ENCODE measurements at regions not wholly inside any gene's neighbourhood (a gene's known extent, or its start where the extent isn't known, plus 50 kb on each side); places are given as distances from the start of the nearest gene placed in this dataset.

DNA sequence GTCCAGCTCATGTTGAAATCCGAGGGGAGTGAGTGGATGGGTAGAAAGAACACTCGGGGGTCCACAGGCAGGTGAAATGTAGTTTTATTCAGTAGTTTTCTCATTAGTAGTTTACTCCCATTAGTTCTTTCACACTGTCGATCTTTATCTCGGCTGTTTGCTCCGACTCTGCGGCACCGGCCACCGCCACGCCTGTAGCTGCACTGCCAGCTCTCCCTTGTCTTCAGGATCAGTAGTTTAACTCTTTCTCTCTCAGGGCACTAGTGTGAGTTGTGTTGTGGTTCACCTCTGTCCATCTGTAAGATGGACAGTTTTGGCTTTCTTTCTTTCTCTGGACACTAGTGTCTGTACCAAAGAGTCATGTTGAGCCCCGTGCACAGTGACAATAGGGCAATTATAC is 195.7 kb downstream of the LMBRD1 start:
- H3K4me3 ChIP-seq (ENCODE audit: low read depth, low read length): no peak overlapping the region
- no peaks in the 10 kb centered on the region for H3K9me3 ChIP-seq (ENCODE audit: control insufficient read depth, insufficient read depth, low read length)
- TF ChIP-seq, protein P1, sequence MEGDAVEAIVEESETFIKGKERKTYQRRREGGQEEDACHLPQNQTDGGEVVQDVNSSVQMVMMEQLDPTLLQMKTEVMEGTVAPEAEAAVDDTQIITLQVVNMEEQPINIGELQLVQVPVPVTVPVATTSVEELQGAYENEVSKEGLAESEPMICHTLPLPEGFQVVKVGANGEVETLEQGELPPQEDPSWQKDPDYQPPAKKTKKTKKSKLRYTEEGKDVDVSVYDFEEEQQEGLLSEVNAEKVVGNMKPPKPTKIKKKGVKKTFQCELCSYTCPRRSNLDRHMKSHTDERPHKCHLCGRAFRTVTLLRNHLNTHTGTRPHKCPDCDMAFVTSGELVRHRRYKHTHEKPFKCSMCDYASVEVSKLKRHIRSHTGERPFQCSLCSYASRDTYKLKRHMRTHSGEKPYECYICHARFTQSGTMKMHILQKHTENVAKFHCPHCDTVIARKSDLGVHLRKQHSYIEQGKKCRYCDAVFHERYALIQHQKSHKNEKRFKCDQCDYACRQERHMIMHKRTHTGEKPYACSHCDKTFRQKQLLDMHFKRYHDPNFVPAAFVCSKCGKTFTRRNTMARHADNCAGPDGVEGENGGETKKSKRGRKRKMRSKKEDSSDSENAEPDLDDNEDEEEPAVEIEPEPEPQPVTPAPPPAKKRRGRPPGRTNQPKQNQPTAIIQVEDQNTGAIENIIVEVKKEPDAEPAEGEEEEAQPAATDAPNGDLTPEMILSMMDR (IDR thresholded peaks at IDR 0.05; ENCODE audit: low read depth, low read length): no peak
- no peak for DNase-seq (ENCODE audit: low read depth, low spot score)
- H3K27ac ChIP-seq (ENCODE audit: low read depth, low read length): no peak overlapping the region
- ChIA-PET POLR2A (no interaction called here), CTCF (no interaction called here)
- no peaks in the 10 kb centered on the region for H3K27me3 ChIP-seq (ENCODE audit: control insufficient read depth, insufficient read depth, low read length)

DNA sequence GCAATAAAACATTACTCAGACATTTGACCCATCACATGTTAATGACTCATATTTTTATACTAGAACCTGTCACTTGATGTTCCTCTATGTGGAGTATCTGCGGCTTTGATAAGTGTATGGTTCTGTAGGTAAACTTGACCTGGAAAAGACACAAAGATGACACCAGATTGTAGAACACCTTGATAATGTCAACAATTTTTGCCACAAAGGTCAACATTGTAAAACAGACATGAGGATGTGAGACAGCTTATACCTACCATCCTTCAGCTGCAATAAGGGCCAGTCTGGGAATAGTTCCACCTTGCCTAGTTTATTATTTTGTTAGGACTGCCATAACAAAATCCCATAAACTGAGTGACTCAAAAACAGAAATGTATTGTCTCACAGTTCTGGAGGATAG is 202.4 kb downstream of the LMBRD1 start:
- Histone ChIP-seq H3K9me3 (ENCODE audit: control insufficient read depth, insufficient read depth, low read length) (no peaks in the 10 kb centered on the region), H3K4me3 (ENCODE audit: low read depth, low read length) (no peak overlapping the region), H3K27me3 (ENCODE audit: control insufficient read depth, insufficient read depth, low read length) (no peaks in the 10 kb centered on the region), H3K27ac (ENCODE audit: low read depth, low read length) (no peak overlapping the region)
- CTCF ChIA-PET: no interaction called here
- TF ChIP-seq, protein P1 (IDR thresholded peaks at IDR 0.05; ENCODE audit: low read depth, low read length): no peak
- POLR2A ChIA-PET: no interaction called here
- DNase-seq (ENCODE audit: low read depth, low spot score): no peak

DNA sequence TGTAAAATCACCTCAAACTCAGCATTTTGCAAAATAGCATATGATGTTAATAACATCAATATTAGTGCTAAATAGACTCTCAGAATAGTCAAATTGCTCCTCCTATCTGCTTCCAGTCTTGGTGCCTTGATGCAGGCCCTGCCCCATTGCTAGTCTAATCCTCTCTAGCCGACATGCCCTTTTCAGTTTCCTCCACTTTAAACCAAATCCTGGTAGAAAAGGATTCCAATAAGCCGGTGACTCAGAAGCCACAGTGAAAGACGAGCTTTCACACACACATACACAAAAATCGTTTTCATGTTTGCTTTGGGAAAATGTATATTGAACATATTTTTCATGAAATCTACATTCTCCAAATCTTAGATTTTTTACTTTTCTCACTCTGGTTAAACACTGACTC is 203.1 kb downstream of the LMBRD1 start:
- Histone ChIP-seq H3K27ac (ENCODE audit: low read depth, low read length) (no peak overlapping the region), H3K27me3 (ENCODE audit: control insufficient read depth, insufficient read depth, low read length) (no peaks in the 10 kb centered on the region), H3K9me3 (ENCODE audit: control insufficient read depth, insufficient read depth, low read length) (no peaks in the 10 kb centered on the region), H3K4me3 (ENCODE audit: low read depth, low read length) (no peak overlapping the region)
- POLR2A ChIA-PET: no interaction called here
- CTCF ChIA-PET: no interaction called here
- TF ChIP-seq, protein P1 (IDR thresholded peaks at IDR 0.05; ENCODE audit: low read depth, low read length): no peak
- DNase-seq (ENCODE audit: low read depth, low spot score): no peak

DNA sequence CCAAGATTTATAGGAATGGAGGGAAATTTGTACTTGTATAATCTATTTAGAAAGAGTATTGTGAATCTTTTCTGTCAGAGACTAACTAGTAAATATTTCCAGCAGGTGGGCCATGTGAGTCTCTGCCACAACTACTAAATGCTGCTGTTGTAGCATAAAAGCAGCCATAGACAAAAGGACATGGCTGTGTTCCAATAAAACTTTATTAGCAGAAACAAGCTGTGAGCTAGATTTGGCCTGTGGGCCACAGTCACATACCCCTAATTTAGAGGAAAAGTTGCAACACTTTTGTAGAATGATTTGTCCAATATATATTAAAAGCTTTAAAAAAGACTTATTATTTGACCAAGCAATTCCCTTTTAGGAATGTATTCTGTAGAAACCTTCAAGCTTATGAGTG is 207.2 kb downstream of the LMBRD1 start:
- CTCF ChIA-PET: no interaction called here
- H3K27ac ChIP-seq (ENCODE audit: low read depth, low read length): no peak overlapping the region
- POLR2A ChIA-PET: no interaction called here

DNA sequence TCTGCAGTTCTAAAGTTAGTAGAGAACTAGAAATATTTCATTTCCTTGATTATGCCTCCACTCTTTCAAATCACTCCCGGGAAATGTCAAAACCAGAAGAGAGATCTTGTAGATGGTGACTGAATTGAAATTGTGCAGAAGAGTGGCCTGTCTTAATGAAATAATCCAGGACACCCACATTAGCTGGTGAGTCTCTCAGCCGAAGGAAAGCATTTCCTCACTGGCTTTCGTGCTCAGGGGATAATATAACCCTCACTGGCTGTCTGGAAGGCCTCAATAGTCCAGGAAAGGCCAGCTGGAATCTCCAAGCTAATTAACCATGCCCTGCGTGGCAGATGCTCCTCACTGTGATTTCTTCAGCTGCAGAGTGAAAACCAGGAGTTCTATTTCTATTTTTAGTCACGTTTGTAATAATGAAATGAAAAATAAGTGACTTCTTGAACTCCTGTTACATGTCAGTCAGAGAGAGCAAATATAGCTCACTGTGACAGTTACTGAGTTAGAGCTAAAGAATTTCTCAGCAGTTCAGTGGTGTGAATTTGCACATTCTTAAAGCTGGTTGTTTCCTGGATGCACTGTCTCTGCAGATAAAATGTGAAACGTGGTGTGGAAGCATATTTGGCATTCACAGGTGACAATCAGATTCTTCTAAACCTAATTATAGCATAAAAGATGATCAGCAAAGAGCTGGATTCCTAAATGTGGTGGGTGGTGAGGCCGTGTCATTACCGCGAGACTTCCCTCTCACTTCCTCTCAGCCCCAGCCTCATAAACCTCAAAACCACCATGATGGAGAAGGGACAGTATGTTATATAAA is 211.7 kb downstream of the LMBRD1 start:
- CTCF ChIA-PET: interaction anchor here (1.3 kb wide), 1 partner anchor 9 kb away, joined by 3 read pairs; no protein-coding TSS in a partner anchor
- TF ChIP-seq, protein P1 (IDR thresholded peaks at IDR 0.05; ENCODE audit: low read depth, low read length): no peak
- DNase-seq (ENCODE audit: low read depth, low spot score): no peak

More for the DNA sequence above, 207.2 kb downstream of the LMBRD1 start:
- no peak overlapping the region for H3K4me3 ChIP-seq (ENCODE audit: low read depth, low read length)
- TF ChIP-seq, protein P1 (IDR thresholded peaks at IDR 0.05; ENCODE audit: low read depth, low read length): no peak
- no peaks in the 10 kb centered on the region for H3K9me3 ChIP-seq (ENCODE audit: control insufficient read depth, insufficient read depth, low read length)
- no peaks in the 10 kb centered on the region for H3K27me3 ChIP-seq (ENCODE audit: control insufficient read depth, insufficient read depth, low read length)
- DNase-seq (ENCODE audit: low read depth, low spot score): no peak

More for the DNA sequence above, 211.7 kb downstream of the LMBRD1 start:
- Histone ChIP-seq H3K27me3 (ENCODE audit: control insufficient read depth, insufficient read depth, low read length) (no peaks in the 10 kb centered on the region), H3K4me3 (ENCODE audit: low read depth, low read length) (no peak overlapping the region), H3K9me3 (ENCODE audit: control insufficient read depth, insufficient read depth, low read length) (no peaks in the 10 kb centered on the region), H3K27ac (ENCODE audit: low read depth, low read length) (no peak overlapping the region)
- POLR2A ChIA-PET: no interaction called here
